Osteoblast (primary cell): ENCODE measurements at regions not wholly inside any gene's neighbourhood (a gene's known extent, or its start where the extent isn't known, plus 50 kb on each side); places are given as distances from the start of the nearest gene placed in this dataset.

Source experiments
- DNase-seq: peaks from one replicate; pipeline ENCODE4 v3.0.0; 2011; ENCODE audit warnings: low spot score, mixed read lengths; ENCODE audit not compliant: insufficient read length; ENCODE audit errors: missing footprints
- H2AFZ ChIP-seq: 2 replicates; pipeline ENCODE4 v1.6.0; 2011; ENCODE audit warnings: mild to moderate bottlenecking, low read length
- H3K27ac ChIP-seq: 2 replicates; pipeline ENCODE4 v1.5.1; 2011; ENCODE audit warnings: mild to moderate bottlenecking, low read depth, low read length, moderate library complexity
- H3K27me3 ChIP-seq: 2 replicates; pipeline ENCODE4 v1.6.0; 2012; ENCODE audit warnings: mild to moderate bottlenecking, control low read depth, inconsistent platforms, low read length, moderate library complexity; ENCODE audit not compliant: insufficient read depth
- H3K36me3 ChIP-seq: 2 replicates; pipeline ENCODE4 v1.5.1; 2011; ENCODE audit warnings: mild to moderate bottlenecking, low read length, control low read depth, moderate library complexity; ENCODE audit not compliant: insufficient read depth
- H3K4me1 ChIP-seq: 2 replicates; pipeline ENCODE4 v1.5.1; 2011; ENCODE audit warnings: mild to moderate bottlenecking, low read length, control low read depth, moderate library complexity; ENCODE audit not compliant: insufficient read depth
- H3K4me2 ChIP-seq: 2 replicates; pipeline ENCODE4 v1.6.0; 2011; ENCODE audit warnings: mild to moderate bottlenecking, low read length; ENCODE audit not compliant: insufficient read depth
- H3K4me3 ChIP-seq: fragments of 200-600 bp; sonication (generic); 3 replicates; pipeline ENCODE4 v1.5.1; 2012; ENCODE audit warnings: mild to moderate bottlenecking, low read length, inconsistent platforms; ENCODE audit not compliant: insufficient read depth
- H3K79me2 ChIP-seq: 2 replicates; pipeline ENCODE4 v1.6.0; 2012; ENCODE audit warnings: mild to moderate bottlenecking, low read length, control low read depth, inconsistent platforms; ENCODE audit not compliant: insufficient read depth
- H3K9me3 ChIP-seq: 2 replicates; pipeline ENCODE4 v1.5.1; 2011; ENCODE audit warnings: low read depth, low read length, control low read depth
- H4K20me1 ChIP-seq: 2 replicates; pipeline ENCODE4 v1.6.0; 2012; ENCODE audit warnings: mild to moderate bottlenecking, low read length, control low read depth; ENCODE audit not compliant: insufficient read depth
- CTCF ChIP-seq: IDR thresholded peaks from 2 replicates; pipeline ENCODE4 v1.5.1; 2011; ENCODE audit warnings: mild to moderate bottlenecking, low read depth, low read length, moderate library complexity; ENCODE audit errors: extremely low read depth

DNA sequence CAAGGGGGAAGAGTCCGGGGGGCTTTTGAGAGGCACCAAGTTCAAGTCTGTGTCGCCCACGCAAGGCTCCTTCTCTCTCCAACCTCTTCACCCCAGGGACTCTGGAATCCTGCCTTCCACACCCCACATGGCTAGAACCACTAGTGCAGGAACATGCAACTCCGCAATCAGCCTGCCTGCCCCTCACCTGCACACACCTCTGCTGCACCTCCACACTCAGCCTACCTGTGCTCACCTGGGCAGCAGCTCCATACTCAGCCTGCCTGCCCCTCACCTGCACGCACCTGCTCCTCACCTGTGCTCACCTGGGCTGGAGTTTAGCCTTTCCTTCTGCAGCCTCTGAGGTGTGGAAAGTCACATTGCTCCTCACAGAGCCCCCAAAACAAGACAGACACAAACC, 277.4 kb downstream of the NDUFA10 start:
- H4K20me1 ChIP-seq: no peaks in the 10 kb centered on the region
- no peak for TF ChIP-seq CTCF
- H2AFZ ChIP-seq: no peak overlapping the region
- H3K4me2 ChIP-seq: no peak overlapping the region
- no peaks in the 10 kb centered on the region for H3K9me3 ChIP-seq
- no peaks in the 10 kb centered on the region for H3K79me2 ChIP-seq
- H3K27me3 ChIP-seq: no peaks in the 10 kb centered on the region
- no peaks in the 10 kb centered on the region for H3K4me1 ChIP-seq
- no peak for DNase-seq
- H3K4me3 ChIP-seq: no peak overlapping the region
- no peak overlapping the region for H3K27ac ChIP-seq
- no peaks in the 10 kb centered on the region for H3K36me3 ChIP-seq

DNA sequence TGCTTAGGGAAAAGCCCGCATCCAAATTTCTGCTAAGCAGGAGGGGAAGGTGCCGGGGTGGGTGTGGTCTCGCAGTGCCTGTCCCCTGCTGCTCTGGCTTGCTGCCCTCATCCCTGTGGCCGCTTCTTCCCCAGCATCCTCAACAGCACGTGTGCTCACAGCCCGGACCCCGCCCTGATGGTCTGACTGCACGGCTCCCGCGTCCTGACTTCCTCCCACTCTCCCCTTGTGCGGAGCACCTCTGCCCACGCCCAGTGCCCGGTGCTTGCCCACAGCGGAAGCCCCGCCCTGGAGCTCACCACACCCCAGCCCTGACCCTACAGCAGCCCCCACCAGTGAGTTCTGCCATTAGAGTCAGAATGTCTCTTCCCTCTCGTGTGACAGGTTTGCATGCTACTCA, 277.9 kb downstream of the NDUFA10 start:
- Histone ChIP-seq H3K4me3 (no peak overlapping the region), H3K27me3 (no peaks in the 10 kb centered on the region), H2AFZ (no peak overlapping the region), H3K9me3 (no peaks in the 10 kb centered on the region), H4K20me1 (no peaks in the 10 kb centered on the region), H3K4me2 (no peak overlapping the region), H3K36me3 (no peaks in the 10 kb centered on the region), H3K79me2 (no peaks in the 10 kb centered on the region), H3K27ac (no peak overlapping the region), H3K4me1 (no peaks in the 10 kb centered on the region)
- DNase-seq: no peak
- no peak for TF ChIP-seq CTCF

- H3K36me3 ChIP-seq: no peaks in the 10 kb centered on the region
- no peaks in the 10 kb centered on the region for H3K4me1 ChIP-seq
- no peaks in the 10 kb centered on the region for H3K9me3 ChIP-seq
- H3K4me3 ChIP-seq: no peak overlapping the region
- no peaks in the 10 kb centered on the region for H4K20me1 ChIP-seq
- H3K4me2 ChIP-seq: no peak overlapping the region
- H2AFZ ChIP-seq: no peak overlapping the region
- no peak for TF ChIP-seq CTCF
- H3K79me2 ChIP-seq: no peaks in the 10 kb centered on the region
- no peak for DNase-seq
- no peaks in the 10 kb centered on the region for H3K27me3 ChIP-seq
- no peak overlapping the region for H3K27ac ChIP-seq
Observed at GRCh38 chr2:239746559-239747246, 278.4 kb downstream of the NDUFA10 start.

GRCh38 chr2:239745386-239746227, 279.5 kb downstream of the NDUFA10 start:
- no peaks in the 10 kb centered on the region for H3K4me1 ChIP-seq
- no peaks in the 10 kb centered on the region for H3K79me2 ChIP-seq
- no peak overlapping the region for H3K4me2 ChIP-seq
- H3K4me3 ChIP-seq: no peak overlapping the region
- H4K20me1 ChIP-seq: no peaks in the 10 kb centered on the region
- H3K9me3 ChIP-seq: no peaks in the 10 kb centered on the region
- no peak for DNase-seq
- no peaks in the 10 kb centered on the region for H3K36me3 ChIP-seq
- no peak overlapping the region for H3K27ac ChIP-seq
- TF ChIP-seq CTCF: no peak
- H2AFZ ChIP-seq: no peak overlapping the region
- H3K27me3 ChIP-seq: no peaks in the 10 kb centered on the region
